GM19328 (cell line): ENCODE measurements at regions not wholly inside any gene's neighbourhood (a gene's known extent, or its start where the extent isn't known, plus 50 kb on each side); places are given as distances from the start of the nearest gene placed in this dataset.
"Not testable (repeated sequence)": the region's sequence is repeated elsewhere in the genome, so short reads cannot be mapped to it uniquely, and the experiment has no call there.

Experiments used
- ATAC-seq: cut with Tn5 transposase; IDR thresholded peaks from one replicate; pipeline ENCODE4 v1.9.1; 2021; ENCODE audit warnings: mild to moderate bottlenecking, moderate library complexity; ENCODE audit not compliant: unreplicated experiment

DNA sequence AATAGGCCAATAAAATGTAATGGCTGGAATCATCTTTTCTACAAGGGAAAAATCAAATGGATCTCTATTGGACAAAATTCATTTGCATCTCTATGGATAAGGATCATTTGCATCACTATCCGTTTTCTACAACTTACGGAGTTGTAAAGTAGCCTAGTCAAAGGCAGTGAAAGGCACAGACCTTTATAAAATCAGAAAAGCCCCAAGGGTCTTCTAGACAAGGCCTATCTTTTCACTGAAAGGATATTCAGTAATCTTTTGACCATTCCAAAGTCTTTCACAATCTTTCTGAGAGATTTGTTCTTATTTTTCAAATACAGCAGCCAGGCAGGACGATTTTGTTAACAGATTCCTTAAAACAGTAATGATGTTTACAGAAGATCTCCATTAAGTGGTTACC lies 119.5 kb upstream of the JADE1 start:
- no peak for ATAC-seq

DNA sequence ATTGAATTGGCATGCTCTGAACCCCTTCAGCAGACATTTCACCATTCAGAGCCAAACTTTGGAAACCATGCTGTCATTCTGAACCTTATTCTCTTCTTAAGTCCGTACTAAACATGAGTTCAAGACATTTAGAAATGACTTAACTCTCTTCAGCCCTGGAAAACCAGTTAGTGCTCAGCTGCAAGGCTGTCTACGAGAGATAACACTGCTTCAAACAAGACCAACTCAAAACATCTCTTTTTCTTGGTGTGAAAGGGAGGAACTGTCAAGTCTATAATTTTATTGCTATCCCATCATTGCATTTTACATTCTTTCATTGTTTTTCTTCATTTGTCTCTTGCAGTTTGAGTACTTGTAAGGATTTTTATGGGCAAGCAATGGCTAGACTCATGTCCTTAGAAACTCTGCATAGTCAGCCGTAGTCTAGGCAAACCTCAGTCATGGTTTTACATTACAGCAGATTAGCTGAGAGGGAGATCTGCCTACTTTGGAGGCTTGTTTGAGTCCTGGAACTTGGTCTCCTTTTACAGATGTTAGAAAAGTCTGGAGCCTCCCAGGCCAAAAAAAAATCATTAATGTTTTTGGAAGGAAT lies 120.6 kb upstream of the JADE1 start:
- ATAC-seq: no peak

DNA sequence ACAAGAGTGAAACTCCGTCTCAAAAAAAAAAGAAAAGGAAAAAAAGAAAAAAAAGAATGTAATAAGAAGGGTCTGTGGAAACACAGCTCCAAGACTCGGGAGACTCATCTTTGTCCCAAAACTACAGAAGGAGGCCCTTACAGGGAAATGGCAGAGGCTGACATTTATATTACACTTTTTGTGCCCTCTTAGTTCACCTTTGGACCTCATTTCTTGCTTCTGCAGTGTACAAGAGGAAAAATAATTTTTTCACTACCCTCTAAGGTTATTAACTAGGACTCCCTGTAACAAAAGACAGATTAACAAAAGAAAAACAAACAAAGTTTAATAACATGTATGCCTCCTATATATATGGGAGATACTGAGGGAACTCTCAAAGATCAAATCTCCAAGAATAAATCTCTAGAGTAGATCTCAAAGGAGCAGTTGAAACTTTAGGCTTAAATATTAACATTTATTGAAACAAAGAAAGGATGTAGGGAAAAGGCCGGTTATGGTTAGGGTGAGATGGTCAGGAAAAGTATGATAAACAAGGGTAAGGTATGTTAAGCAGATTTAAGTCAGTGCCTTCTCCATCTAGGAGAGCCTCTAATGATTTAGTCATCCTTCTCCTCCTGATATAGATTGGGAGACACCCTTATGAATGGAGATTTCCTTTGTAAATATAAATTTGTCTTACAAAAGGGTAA lies 121.3 kb upstream of the JADE1 start:
- no peak for ATAC-seq

DNA sequence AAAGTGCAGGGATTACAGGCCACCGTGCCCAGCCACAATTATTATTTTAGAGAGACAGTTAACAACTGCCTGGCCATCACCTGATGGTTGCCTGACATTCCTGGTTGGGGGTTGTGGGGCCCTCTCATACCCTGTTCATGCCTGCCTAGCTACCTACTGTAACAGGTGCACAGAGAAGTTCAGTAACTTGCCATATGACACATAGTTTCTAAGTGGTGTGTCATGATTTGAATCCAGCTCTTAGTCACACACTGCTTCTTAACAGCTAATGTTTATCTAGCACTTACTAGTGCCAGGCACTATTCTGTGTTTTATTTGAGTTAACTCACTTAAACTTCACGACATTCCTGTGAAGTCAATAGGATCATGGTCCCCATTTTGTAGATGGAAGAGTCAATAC lies 122.7 kb upstream of the JADE1 start:
- no peak for ATAC-seq

DNA sequence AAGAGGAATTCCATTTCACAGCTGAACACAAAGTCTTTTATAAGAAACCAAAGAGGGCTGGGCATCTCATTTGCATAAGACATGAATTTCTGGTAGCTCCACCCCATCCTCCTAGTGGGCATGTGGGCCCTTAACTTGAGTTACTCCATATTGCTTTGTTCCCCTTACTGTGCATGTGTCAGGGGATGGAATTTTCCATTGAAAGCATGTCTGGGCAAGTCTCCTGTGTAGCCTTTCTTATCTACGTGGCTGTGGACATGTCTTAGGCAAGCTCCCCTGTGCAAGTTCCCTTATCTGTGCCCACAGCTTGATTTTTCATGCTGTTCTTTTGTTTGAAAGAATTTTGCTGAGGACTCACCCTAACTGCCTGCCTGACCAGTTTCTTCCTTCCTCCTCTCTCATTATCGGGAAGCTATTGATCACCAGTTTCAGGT lies 123.5 kb upstream of the JADE1 start:
- no peak for ATAC-seq

DNA sequence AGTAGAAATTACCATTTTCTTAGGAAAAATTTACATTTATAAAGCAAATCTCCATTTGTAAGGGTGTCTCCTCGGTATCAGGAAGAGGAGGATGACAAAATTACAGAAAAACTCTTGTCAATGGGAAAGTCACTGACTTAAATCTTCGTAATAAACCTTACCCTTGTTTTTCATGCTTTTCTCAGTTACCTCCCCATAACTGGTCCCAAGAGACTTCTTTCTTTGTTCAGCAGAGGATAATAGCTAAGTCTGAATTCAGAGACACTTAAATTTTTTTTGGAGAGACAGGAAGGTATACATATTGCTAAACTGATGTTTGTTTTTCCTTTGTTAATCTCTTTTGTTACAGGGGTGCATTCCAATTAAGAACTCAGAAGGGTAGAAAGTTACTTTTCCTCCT lies 125.5 kb upstream of the JADE1 start:
- no peak for ATAC-seq

DNA sequence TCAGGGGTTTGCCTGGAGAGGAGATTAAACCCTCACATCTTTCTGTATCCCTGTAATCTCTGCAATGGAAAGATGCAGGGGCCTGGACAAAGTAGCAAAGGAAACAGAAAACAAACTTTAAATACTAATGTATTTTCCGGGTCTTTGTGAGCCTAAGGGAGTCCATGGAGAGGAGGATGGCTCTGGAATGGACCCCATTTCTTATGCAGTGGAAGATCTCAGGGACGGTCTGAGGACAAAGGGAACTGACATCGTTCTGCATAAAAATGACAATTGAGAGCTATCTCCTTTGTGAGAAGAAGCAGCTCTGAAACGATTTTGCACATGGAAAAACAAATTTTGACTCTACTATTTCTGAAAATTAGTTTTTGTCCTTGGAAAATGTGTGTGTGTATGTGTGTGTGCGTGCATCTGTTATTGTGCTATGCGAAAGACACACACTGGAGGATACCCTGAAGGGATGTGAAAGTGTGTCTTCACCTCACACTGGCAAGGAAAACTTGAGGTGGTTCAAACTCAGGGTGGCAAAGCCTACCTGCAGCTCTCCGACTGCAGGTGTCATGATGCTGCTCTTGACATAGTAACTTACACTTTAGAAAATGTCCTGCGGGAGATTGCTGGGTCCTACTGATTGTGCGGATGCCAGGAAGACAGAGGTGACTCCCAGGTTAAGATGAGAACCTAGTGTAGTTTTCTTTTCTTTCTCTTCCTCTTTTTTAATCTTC lies 126.4 kb upstream of the JADE1 start:
- ATAC-seq: no peak

DNA sequence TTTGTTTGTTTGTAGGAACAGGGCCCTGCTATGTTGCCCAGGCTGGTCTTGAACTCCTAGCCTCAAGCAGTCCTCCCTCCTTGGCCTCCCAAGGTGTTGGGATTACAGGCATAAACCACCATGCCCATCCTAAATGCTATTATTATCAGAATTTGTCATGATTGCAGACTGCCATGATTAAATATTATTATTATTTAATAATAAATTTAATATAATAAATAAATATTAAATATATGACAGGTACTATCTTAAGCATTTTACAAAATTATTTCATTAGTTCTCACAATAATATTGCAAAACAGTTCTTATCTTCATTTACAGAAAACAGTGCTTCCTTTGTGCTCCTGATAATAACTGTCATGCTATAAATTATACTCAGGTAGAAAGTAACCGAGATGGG lies 133.4 kb upstream of the JADE1 start:
- no peak for ATAC-seq

DNA sequence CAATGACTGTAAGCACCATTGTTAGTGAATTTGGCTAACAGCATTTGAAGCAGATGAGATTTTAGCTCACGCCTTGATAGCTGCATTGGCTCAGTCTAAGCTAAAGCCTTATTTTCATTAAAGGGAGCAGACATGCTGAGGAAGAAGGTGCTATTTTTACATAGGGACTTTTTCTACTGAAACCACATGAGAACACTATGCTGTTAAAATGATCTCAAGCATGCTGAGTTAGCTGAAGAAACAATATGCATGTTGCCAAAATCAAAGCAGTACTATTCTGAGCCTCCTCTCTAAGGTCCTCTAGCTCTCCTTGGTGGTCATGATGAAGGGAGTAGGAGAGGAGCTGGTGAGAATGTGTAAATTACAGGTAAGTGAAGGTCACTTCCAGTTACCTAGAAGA lies 134.4 kb upstream of the JADE1 start:
- ATAC-seq: peak; percentile 88

DNA sequence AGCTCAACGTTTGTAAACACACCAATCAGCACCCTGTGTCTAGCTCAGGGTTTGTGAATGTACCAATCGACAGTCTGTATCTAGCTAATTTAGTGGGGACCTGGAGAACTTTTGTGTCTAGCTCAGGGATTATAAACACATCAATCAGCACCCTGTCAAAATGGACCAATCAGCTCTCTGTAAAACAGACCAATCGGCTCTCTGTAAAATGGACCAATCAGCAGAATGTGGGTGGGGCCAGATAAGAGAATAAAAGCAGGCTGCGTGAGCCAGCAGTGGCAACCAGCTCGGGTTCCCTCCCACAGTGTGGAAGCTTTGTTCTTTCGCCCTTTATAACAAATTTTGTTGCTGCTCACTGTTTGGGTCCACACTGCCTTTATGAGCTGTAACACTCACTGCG lies 136.3 kb upstream of the JADE1 start:
- not testable (repeated sequence) for ATAC-seq

DNA sequence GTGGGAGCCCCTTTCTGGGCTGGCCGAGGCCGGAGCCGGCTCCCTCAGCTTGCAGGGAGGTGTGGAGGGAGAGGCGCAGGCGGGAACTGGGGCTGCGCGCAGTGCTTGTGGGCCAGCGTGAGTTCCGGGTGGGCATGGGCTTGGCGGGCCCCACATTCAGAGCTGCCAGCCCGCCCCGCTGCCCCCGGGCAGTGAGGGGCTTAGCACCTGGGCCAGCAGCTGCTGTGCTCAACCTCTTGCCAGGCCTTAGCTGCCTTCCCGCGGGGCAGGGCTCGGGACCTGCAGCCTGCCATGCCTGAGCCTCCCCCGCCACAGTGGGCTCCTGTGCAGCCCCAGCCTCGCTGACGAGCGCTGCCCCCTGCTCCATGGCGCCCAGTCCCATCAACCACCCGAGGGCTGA lies 136.9 kb upstream of the JADE1 start:
- ATAC-seq: not testable (repeated sequence)

DNA sequence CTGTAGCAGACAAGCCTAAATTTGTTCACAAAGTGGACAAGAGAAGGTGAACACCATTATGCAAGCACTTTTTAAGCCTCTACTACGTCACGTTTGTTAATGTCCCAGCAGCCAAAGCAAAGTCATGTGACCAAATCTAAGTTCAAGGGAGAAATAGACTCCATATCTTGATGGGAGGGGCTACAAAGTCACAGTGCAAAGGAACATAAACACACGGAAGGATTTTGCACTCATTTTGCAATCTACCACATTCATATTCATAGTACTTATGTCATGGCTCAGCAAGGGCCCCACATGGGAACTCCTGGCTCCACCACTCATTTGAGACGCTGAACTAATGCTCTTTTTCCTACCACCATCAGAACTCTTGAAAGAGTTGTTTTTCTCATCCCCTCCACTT lies 139.0 kb upstream of the JADE1 start:
- ATAC-seq: no peak

DNA sequence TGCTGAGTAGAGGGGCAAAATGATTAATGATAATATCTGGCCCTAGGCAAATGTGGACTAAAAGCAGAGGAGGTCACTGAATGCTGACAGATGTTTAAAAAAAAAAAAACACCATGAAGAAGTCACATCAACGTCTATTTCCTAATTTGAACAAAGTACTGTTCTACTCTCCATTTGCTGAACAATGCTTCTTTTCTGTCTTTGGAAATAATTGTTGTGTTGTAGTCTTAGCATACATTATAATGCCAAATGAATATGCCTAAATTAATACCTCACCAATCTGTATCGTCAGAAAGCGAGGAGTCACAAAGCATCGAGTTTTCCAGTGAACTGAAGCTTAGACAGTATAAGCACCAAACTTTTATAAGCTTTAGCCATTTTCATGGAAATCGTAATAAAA lies 140.9 kb upstream of the JADE1 start:
- no peak for ATAC-seq

DNA sequence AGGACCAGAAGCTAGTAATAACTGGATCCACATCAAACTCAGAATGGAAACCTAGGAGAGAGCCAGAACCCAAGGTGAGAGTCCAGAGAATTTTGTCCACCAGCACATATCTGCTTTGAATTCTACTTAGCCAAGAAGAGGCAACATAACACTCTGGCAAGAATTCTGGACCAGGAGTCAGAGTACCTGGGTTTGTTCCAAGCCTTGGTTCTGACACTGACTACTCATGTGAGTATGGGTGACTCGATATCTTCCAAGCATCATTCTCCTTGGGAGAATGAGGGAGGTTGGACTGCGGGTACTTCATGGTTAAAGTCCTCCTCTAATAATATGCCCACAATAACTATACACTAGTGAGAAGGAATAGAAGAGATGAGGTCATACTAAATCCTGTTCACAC lies 144.0 kb upstream of the JADE1 start:
- no peak for ATAC-seq

DNA sequence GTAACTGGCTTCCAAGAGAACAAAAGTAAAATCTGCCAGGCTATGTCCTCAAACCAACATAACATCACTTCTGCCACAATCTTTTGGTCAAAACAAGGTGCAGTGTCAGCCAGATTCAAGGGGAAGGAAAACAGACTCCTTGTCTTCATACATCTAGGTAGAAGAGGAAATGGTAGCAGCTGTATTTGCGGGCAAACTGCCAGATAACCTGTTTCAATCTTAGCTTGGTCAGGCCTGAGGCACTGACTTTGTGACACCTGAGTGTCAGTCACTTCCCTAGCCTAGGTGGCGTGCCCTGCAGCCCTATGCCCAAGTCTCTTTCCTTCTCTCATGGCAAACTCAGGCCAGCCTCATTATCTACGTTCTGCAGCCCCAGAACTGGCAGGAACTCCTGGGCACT lies 146.2 kb upstream of the JADE1 start:
- ATAC-seq: peak; percentile 81

DNA sequence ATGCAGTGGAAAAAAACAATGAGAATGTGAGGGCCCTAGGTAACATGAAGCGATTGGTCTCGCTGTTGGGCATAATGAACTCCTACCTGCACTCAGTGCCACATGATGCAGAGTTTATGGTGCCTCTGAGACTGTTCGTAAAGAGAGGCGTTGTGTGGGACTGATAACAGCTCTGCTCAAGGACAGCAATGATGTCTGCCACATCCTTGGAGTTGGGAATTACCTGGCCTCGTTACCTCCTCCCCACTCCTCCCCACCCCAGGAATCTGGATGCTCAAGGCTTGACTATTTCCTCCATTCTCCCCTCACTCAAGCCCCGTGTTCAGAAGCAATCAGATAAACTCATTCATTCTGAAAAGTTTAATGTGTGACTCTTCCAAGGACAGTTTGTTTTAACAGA lies 148.0 kb upstream of the JADE1 start:
- no peak for ATAC-seq

DNA sequence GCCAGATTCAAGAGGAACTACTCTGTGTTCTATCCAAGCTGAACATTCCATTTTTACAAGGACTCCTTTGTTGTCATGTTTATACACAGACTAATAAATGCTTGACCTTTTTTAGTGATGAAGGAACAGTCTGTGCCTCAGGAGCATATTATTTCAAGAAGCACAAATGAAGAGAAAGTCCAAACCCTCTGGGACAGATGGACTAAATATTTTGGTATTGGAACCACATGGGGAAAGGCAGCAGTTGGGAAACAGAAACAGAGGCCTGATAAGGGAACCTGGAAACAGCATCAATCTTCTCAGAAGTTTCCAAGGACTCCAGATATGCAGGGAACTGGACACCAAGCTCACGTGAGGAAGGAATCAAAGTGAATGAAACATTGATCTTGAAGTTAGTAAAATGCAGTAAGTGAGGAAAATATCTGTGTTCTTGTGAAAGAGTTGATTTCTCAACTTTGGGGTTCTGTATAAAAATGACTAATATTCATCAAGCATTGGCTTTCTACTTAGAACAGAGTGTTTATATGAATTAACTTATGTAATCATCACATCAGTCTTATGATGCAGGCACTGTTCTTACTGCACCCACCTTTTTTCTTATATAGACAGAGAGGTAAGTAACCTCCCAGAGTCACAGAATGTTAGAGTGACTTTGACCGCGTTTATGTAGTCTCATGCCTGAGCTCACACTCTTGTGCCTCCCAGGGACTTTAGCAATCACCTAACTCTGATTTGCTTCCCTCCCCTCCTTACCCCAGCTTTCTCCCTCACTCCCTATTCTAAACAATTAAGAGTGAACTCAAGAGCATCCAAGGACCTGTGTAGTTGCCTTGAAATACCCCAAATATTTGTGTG lies 148.9 kb upstream of the JADE1 start:
- no peak for ATAC-seq

DNA sequence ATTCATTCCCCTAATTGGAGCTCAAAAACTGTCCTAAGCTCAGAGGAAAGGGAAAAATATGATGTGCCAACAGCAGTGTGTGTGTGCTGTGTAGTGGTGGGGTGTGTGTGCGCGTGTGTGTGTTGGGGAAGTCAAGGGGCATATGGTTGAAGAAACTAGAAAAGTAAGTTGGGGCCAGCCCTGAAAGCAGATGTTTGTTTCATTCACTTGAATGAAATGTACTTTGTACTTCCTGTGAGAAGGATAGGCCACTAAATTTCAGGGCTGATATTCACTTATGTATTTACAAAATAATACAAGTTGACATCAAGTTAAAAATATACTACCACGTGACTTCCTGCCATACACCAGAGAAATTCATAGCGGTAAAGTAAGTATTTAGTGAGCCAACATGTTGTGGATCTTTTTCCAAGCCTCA lies 151.3 kb upstream of the JADE1 start:
- no peak for ATAC-seq

DNA sequence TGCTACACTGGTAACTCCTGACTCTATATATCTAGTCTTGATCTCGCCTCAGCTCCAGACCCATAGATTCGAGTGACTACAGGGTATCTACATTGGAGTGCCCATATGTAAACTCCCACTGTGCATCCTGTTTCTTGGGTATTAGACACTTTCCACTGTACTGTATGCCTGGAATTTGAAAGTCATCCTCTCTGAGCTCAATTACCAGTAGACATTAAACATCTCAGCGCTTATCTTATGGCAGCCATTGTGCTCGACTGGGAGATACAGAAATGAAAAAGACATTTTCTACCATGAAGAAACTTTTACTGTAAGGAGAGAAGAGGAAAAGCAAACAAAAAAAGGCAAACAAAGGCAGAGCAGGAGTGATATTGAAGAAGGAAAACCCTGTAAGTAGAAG lies 151.9 kb upstream of the JADE1 start:
- ATAC-seq: no peak

DNA sequence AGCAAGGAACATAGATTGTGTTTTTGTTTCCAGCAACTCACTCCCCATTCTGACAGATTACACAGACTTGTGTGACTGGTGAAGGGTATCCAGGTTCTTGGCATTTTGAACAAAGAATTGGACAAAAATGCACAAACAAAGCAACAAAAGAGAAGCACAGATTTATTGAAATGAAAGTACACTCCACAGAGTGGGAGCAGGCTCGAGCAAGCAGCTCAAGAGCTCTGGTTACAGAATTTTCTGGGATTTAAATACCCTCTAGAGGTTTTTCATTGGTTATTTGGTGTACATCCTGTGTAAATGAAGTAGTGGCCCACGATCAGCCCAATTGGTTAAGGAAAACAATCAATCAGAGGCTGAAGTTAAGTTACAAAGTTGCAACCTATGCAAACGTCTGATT lies 155.0 kb upstream of the JADE1 start:
- ATAC-seq: no peak
